ENCODE measurements at regions not wholly inside any gene's neighbourhood (a gene's known extent, or its start where the extent isn't known, plus 50 kb on each side); places are given as distances from the start of the nearest gene placed in this dataset.

- Histone ChIP-seq H3K4me1 (ENCODE audit: insufficient read depth, low read length) (no peaks in the 10 kb centered on the region), H4K20me1 (ENCODE audit: insufficient read depth, low read length) (peaks cover 10% of the 10 kb centered on the region), H3K9me3 (ENCODE audit: insufficient read depth, low read length, severe bottlenecking) (no peaks in the 10 kb centered on the region), H3K27me3 (ENCODE audit: insufficient read depth, low read length, poor library complexity) (peaks cover 9% of the 10 kb centered on the region), H3K9ac (ENCODE audit: low read depth, low read length) (no peak overlapping the region), H3K4me3 (ENCODE audit: low read depth in 1 of 2, low read length in 2 of 2) (no peak overlapping the region), H3K4me2 (ENCODE audit: insufficient read depth, low read length) (no peak overlapping the region), H3K27ac (ENCODE audit: low read length) (no peak overlapping the region), H2AFZ (ENCODE audit: low read depth, low read length) (no peak overlapping the region), H3K79me2 (ENCODE audit: insufficient read depth, low read length) (no peaks in the 10 kb centered on the region), H3K36me3 (ENCODE audit: insufficient read depth, low read length) (no peaks in the 10 kb centered on the region)
- no peak for DNase-seq
- no peak for ATAC-seq (ENCODE audit: insufficient read depth, low read depth)
- no peak for TF ChIP-seq CTCF (IDR thresholded peaks at IDR 0.05; ENCODE audit: borderline replicate concordance, extremely low read depth, low read length, poor library complexity, severe bottlenecking)
- no peak for TF ChIP-seq EZH2 (IDR thresholded peaks at IDR 0.05; ENCODE audit: borderline replicate concordance, low read depth, low read length, severe bottlenecking)
These were observed 267.7 kb downstream of the TLE3 start for GRCh38 chr15:69829974-69830373.

GRCh38 chr15:69830430-69830829 lies 267.3 kb downstream of the TLE3 start:
- no peak for ATAC-seq (ENCODE audit: insufficient read depth, low read depth)
- H3K36me3 ChIP-seq (ENCODE audit: insufficient read depth, low read length) = no peaks in the 10 kb centered on the region
- H4K20me1 ChIP-seq (ENCODE audit: insufficient read depth, low read length) = peaks cover 12% of the 10 kb centered on the region
- no peaks in the 10 kb centered on the region for H3K79me2 ChIP-seq (ENCODE audit: insufficient read depth, low read length)
- DNase-seq = no peak
- H3K9me3 ChIP-seq (ENCODE audit: insufficient read depth, low read length, severe bottlenecking) = no peaks in the 10 kb centered on the region
- no peak for TF ChIP-seq EZH2 (IDR thresholded peaks at IDR 0.05; ENCODE audit: borderline replicate concordance, low read depth, low read length, severe bottlenecking)
- TF ChIP-seq CTCF (IDR thresholded peaks at IDR 0.05; ENCODE audit: borderline replicate concordance, extremely low read depth, low read length, poor library complexity, severe bottlenecking) = no peak
- no peak overlapping the region for H2AFZ ChIP-seq (ENCODE audit: low read depth, low read length)
- H3K27ac ChIP-seq (ENCODE audit: low read length) = no peak overlapping the region
- H3K4me2 ChIP-seq (ENCODE audit: insufficient read depth, low read length) = no peak overlapping the region
- no peaks in the 10 kb centered on the region for H3K4me1 ChIP-seq (ENCODE audit: insufficient read depth, low read length)
- peaks cover 11% of the 10 kb centered on the region for H3K27me3 ChIP-seq (ENCODE audit: insufficient read depth, low read length, poor library complexity)
- no peak overlapping the region for H3K9ac ChIP-seq (ENCODE audit: low read depth, low read length)
- H3K4me3 ChIP-seq (ENCODE audit: low read depth in 1 of 2, low read length in 2 of 2) = no peak overlapping the region

GRCh38 chr15:69830876-69831275 lies 266.8 kb downstream of the TLE3 start:
- H2AFZ ChIP-seq (ENCODE audit: low read depth, low read length) = no peak overlapping the region
- H3K27me3 ChIP-seq (ENCODE audit: insufficient read depth, low read length, poor library complexity) = peaks cover 14% of the 10 kb centered on the region
- H3K9me3 ChIP-seq (ENCODE audit: insufficient read depth, low read length, severe bottlenecking) = no peaks in the 10 kb centered on the region
- peaks cover 15% of the 10 kb centered on the region for H4K20me1 ChIP-seq (ENCODE audit: insufficient read depth, low read length)
- H3K27ac ChIP-seq (ENCODE audit: low read length) = no peak overlapping the region
- DNase-seq = no peak
- no peaks in the 10 kb centered on the region for H3K4me1 ChIP-seq (ENCODE audit: insufficient read depth, low read length)
- TF ChIP-seq EZH2 (IDR thresholded peaks at IDR 0.05; ENCODE audit: borderline replicate concordance, low read depth, low read length, severe bottlenecking) = no peak
- no peak for TF ChIP-seq CTCF (IDR thresholded peaks at IDR 0.05; ENCODE audit: borderline replicate concordance, extremely low read depth, low read length, poor library complexity, severe bottlenecking)
- H3K4me2 ChIP-seq (ENCODE audit: insufficient read depth, low read length) = no peak overlapping the region
- no peaks in the 10 kb centered on the region for H3K36me3 ChIP-seq (ENCODE audit: insufficient read depth, low read length)
- H3K79me2 ChIP-seq (ENCODE audit: insufficient read depth, low read length) = no peaks in the 10 kb centered on the region
- no peak overlapping the region for H3K9ac ChIP-seq (ENCODE audit: low read depth, low read length)
- H3K4me3 ChIP-seq (ENCODE audit: low read depth in 1 of 2, low read length in 2 of 2) = no peak overlapping the region
- ATAC-seq (ENCODE audit: insufficient read depth, low read depth) = no peak

GRCh38 chr15:69834267-69834666 lies 263.4 kb downstream of the TLE3 start:
- H3K79me2 ChIP-seq (ENCODE audit: insufficient read depth, low read length) = no peaks in the 10 kb centered on the region
- no peak overlapping the region for H3K4me3 ChIP-seq (ENCODE audit: low read depth in 1 of 2, low read length in 2 of 2)

More at GRCh38 chr15:69834267-69834666, 263.4 kb downstream of the TLE3 start:
- Histone ChIP-seq H3K4me1 (ENCODE audit: insufficient read depth, low read length) (no peaks in the 10 kb centered on the region), H3K9me3 (ENCODE audit: insufficient read depth, low read length, severe bottlenecking) (no peaks in the 10 kb centered on the region), H3K4me2 (ENCODE audit: insufficient read depth, low read length) (no peak overlapping the region), H3K27ac (ENCODE audit: low read length) (no peak overlapping the region), H3K27me3 (ENCODE audit: insufficient read depth, low read length, poor library complexity) (peaks cover 8% of the 10 kb centered on the region), H2AFZ (ENCODE audit: low read depth, low read length) (no peak overlapping the region), H3K36me3 (ENCODE audit: insufficient read depth, low read length) (no peaks in the 10 kb centered on the region), H3K9ac (ENCODE audit: low read depth, low read length) (no peak overlapping the region), H4K20me1 (ENCODE audit: insufficient read depth, low read length) (peaks cover 28% of the 10 kb centered on the region)
- ATAC-seq (ENCODE audit: insufficient read depth, low read depth) = no peak
- no peak for DNase-seq
- TF ChIP-seq CTCF (IDR thresholded peaks at IDR 0.05; ENCODE audit: borderline replicate concordance, extremely low read depth, low read length, poor library complexity, severe bottlenecking) (no peak), EZH2 (IDR thresholded peaks at IDR 0.05; ENCODE audit: borderline replicate concordance, low read depth, low read length, severe bottlenecking) (no peak)
